ENCODE measurements at regions not wholly inside any gene's neighbourhood (a gene's known extent, or its start where the extent isn't known, plus 50 kb on each side); places are given as distances from the start of the nearest gene placed in this dataset.

DNA sequence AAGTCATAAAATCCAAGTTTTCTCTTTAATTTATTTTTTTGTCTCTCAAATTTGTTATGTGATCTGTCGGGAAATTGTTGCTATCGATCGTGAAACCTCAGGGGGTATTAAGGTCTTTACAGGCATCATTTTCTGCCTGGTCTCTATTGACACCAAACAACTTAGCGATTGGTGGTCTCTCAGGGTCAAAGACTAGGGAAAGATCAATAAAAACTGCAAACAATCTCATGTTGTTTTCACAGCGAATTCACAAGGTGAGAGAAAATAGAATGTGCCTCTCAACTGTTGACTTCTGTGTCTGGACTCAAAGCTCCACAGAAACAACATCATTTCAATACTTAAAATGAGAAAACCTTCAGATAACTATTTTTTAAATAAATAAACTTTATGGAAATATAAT lies 645.4 kb upstream of the MIR17HG start:
- TF ChIP-seq CTCF (IDR thresholded peaks at IDR 0.05; ENCODE audit: low read depth, low read length) = no peak

GRCh38 chr13:90706631-90707030 lies 640.9 kb upstream of the MIR17HG start:
- TF ChIP-seq CTCF (IDR thresholded peaks at IDR 0.05; ENCODE audit: low read depth, low read length) = no peak

More for the DNA sequence above, 645.4 kb upstream of the MIR17HG start:
- DNase-seq (ENCODE audit: extremely low read depth, low read depth) = no peak

GRCh38 chr13:90708128-90708527 lies 639.4 kb upstream of the MIR17HG start:
- DNase-seq (ENCODE audit: extremely low read depth, low read depth) = no peak

More at GRCh38 chr13:90706631-90707030, 640.9 kb upstream of the MIR17HG start:
- DNase-seq (ENCODE audit: extremely low read depth, low read depth) = no peak

GRCh38 chr13:90709319-90709718 lies 638.2 kb upstream of the MIR17HG start:
- no peak for TF ChIP-seq CTCF (IDR thresholded peaks at IDR 0.05; ENCODE audit: low read depth, low read length)
- DNase-seq (ENCODE audit: extremely low read depth, low read depth) = no peak

More at GRCh38 chr13:90708128-90708527, 639.4 kb upstream of the MIR17HG start:
- no peak for TF ChIP-seq CTCF (IDR thresholded peaks at IDR 0.05; ENCODE audit: low read depth, low read length)

DNA sequence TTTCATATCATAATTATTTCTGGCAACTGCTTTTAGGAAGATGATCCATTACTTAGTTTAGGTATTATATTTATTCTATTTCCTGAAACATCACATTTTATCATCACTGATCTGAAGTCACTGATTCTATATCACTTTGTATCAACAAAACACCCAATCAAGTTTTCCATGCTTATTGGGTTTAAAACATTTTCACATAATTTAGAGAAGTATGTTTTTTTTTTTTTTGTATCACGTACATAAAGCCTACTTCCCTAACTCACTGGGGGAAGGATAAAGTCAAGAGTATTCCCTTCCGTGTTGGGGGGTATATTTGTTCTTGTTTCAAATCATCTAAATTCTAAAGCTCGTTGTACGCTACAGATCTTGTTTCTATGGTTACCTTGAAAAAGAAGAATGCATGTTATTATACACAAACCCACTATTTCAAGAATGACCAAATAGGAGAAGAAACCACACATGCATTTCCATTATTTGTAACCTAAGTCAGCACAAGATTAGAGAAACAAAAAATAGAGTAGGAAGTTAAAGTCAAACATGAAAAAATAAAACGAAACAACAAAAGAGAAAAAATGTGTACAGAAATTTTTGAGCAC lies 637.2 kb upstream of the MIR17HG start:
- TF ChIP-seq CTCF (IDR thresholded peaks at IDR 0.05; ENCODE audit: low read depth, low read length) = no peak
- DNase-seq (ENCODE audit: extremely low read depth, low read depth) = no peak

DNA sequence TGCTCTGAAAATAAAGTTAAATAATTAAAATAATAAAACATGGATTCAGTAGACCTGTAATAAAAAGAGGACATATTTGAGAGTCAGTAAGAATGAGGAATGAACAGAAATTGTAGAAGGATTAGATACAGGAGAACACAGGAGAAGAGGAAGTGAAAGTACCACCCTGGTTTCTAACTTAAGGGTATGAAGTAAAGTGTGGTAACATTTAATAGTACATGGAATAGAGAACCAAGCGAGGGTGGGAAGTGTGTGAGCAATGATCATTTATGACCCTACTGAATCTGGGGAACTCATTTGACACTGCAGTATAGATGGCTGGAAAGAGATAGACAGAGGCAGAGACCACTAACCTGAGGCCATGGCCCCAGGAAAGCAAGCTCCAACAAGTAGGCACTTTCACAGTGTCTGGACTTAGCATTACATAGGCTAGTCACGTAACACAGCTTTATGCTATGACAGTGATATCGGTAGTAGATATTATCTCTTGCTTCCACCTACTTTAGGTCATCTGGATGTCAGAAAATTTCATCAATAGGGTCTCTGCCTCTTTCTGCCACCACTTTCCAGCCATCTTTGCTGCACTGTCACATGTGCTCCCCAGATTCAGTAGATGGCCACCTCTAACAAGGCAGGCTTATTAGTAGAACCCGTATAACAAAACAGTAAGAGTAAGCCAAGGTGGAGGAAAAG lies 633.9 kb upstream of the MIR17HG start:
- DNase-seq (ENCODE audit: extremely low read depth, low read depth) = no peak
- no peak for TF ChIP-seq CTCF (IDR thresholded peaks at IDR 0.05; ENCODE audit: low read depth, low read length)

GRCh38 chr13:90715485-90715884 lies 632.0 kb upstream of the MIR17HG start:
- TF ChIP-seq CTCF (IDR thresholded peaks at IDR 0.05; ENCODE audit: low read depth, low read length) = no peak
- no peak for DNase-seq (ENCODE audit: extremely low read depth, low read depth)

Measured in AG09319 (cell line).